PFSK-1 (cell line): ENCODE measurements at regions not wholly inside any gene's neighbourhood (a gene's known extent, or its start where the extent isn't known, plus 50 kb on each side); places are given as distances from the start of the nearest gene placed in this dataset.

Experiments
- FOXP2 ChIP-seq: optimal IDR thresholded peaks from 2 replicates; pipeline ENCODE3; 2011; ENCODE audit warnings: borderline replicate concordance, control low read depth, inconsistent platforms; ENCODE audit not compliant: insufficient read depth; ENCODE audit errors: extremely low read length, extremely low read depth
- TAF1 ChIP-seq: IDR thresholded peaks from 2 replicates; pipeline ENCODE4 v1.6.1; 2012; ENCODE audit warnings: low read length, control low read depth, borderline replicate concordance; ENCODE audit not compliant: insufficient read depth
- TF ChIP-seq, protein P1 (sequence below), 2 experiments: IDR thresholded peaks; 2 replicates each; pipeline versions ENCODE4 v1.6.1 to v1.8.0; 2011 to 2012; ENCODE audit warnings: low read depth in 2 of 2, low read length in 2 of 2, control low read depth in 1 of 2, inconsistent platforms in 1 of 2, mild to moderate bottlenecking in 1 of 2, moderate library complexity in 1 of 2; ENCODE audit not compliant: insufficient read depth in 1 of 2

DNA sequence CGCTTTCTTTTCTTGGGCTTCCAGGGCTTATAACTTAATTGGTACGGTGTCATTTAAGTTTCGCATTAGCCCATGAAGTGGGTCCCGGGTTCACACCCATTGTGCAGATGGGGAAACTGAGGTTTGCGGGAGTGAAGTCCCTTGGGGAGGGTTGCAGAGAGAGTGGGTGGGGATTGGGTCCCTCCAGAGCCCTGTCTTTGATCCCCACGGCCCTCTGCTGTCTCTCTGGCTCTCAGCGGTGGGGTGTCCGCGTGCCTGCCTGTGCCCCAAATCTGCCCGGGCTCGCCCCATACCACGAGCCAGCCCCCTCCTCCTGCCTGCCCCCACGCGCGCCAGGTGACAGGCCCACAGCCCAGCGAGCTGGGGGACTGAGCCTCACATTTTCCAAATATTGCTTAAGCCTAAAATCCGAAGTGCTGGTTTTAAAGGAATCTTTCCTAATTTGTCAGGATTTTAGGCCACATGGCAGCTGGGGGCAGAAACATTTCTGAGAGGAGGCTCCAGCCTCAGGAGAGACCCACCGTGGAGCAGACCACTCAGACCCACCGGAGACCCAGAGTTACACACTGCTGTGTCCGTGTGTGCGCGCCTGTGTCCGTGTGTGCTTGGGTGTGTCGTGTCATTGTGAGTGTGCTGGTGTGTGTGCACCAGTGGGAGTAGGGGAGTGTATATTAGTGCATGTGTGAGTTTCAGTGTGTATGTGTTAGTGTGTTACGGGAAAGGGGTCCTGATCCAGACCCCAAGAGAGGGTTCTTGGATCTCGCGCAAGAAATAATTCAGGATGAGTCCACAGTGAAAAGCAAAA is 159.5 kb upstream of the IER5L start:
- TF ChIP-seq TAF1 (no peak), FOXP2 (no peak)
- TF ChIP-seq, protein P1, sequence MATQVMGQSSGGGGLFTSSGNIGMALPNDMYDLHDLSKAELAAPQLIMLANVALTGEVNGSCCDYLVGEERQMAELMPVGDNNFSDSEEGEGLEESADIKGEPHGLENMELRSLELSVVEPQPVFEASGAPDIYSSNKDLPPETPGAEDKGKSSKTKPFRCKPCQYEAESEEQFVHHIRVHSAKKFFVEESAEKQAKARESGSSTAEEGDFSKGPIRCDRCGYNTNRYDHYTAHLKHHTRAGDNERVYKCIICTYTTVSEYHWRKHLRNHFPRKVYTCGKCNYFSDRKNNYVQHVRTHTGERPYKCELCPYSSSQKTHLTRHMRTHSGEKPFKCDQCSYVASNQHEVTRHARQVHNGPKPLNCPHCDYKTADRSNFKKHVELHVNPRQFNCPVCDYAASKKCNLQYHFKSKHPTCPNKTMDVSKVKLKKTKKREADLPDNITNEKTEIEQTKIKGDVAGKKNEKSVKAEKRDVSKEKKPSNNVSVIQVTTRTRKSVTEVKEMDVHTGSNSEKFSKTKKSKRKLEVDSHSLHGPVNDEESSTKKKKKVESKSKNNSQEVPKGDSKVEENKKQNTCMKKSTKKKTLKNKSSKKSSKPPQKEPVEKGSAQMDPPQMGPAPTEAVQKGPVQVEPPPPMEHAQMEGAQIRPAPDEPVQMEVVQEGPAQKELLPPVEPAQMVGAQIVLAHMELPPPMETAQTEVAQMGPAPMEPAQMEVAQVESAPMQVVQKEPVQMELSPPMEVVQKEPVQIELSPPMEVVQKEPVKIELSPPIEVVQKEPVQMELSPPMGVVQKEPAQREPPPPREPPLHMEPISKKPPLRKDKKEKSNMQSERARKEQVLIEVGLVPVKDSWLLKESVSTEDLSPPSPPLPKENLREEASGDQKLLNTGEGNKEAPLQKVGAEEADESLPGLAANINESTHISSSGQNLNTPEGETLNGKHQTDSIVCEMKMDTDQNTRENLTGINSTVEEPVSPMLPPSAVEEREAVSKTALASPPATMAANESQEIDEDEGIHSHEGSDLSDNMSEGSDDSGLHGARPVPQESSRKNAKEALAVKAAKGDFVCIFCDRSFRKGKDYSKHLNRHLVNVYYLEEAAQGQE (IDR thresholded peaks at IDR 0.05; ENCODE audit: insufficient read depth in 1 of 2, low read depth in 2 of 2, low read length in 2 of 2): no peak
